Thoracic aorta (tissue), 2 donors: ENCODE measurements at regions not wholly inside any gene's neighbourhood (a gene's known extent, or its start where the extent isn't known, plus 50 kb on each side); places are given as distances from the start of the nearest gene placed in this dataset.

Source experiments
- ATAC-seq: fragments of 150-250 bp; one replicate; pipeline ENCODE4 v1.8.0; 2017; ENCODE audit warnings: low read depth; ENCODE audit not compliant: insufficient number of reproducible peaks, low FRiP score
- DNase-seq: peaks from one replicate; pipeline ENCODE4 v3.0.0-alpha.2; 2020; ENCODE audit warnings: low spot score
- H3K27ac ChIP-seq, 2 donors: fragments of 200-600 bp; sonication (generic); 1 replicate in 1 of 2; 2 replicates in 1 of 2; pipeline ENCODE4 v1.5.1; 2016; ENCODE audit warnings: mild to moderate bottlenecking in 2 of 2, moderate library complexity in 2 of 2
- H3K27me3 ChIP-seq: fragments of 200-600 bp; sonication (generic); replicated peaks from 2 replicates; pipeline ENCODE4 v1.6.0; 2016; ENCODE audit warnings: mild to moderate bottlenecking; ENCODE audit not compliant: insufficient read depth
- H3K36me3 ChIP-seq: fragments of 200-600 bp; sonication (generic); one replicate; pipeline ENCODE4 v1.5.1; 2016
- H3K4me1 ChIP-seq, 2 donors: fragments of 200-600 bp; sonication (generic); 1 replicate in 1 of 2; 2 replicates in 1 of 2; pipeline versions ENCODE4 v1.5.1 to v1.6.0; 2016; ENCODE audit warnings: low read depth in 2 of 2, mild to moderate bottlenecking in 1 of 2; ENCODE audit not compliant: control insufficient read depth in 1 of 2
- H3K4me3 ChIP-seq: fragments of 200-600 bp; sonication (generic); 2 replicates; pipeline ENCODE4 v1.5.1; 2016; ENCODE audit warnings: mild to moderate bottlenecking
- H3K9me3 ChIP-seq: fragments of 200-600 bp; sonication (generic); 2 replicates; pipeline ENCODE4 v1.5.1; 2016
- TF ChIP-seq, protein P1 (sequence below): fragments of 200-600 bp; sonication (generic); IDR thresholded peaks from one replicate; pipeline ENCODE4 v1.5.1; 2019; ENCODE audit warnings: antibody characterized with exemption

DNA sequence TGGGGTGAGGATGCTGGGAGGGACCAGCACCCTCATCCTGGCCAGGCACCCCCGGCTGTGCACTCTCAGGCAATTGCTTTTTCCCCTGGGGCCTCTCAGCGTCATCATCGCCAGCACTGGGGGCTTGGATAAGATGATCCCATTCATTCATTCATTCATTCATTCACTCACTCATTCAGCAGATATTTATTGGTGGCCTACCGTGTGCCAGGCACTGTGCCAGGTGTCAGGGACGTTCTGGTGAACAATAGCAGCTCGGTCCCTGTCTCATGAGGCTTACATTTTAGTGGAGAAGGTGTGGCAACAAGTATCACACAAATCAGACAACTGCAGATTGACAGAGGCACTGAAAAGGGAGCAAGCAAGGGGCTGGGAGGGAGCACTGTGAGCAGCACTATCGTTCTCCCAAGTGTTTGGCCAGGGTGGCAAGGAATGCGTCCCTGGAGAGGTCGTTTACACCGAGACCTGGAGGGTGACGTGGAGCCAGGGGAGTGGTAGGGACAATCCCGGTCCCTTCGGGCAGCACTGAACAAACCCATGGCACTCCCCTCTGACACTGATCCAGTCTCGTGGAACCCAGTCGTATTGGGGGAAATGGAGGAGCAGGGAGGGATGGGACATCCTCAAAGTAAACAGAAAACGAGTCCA lies 124.1 kb downstream of the PAPOLA start:
- DNase-seq (no peak), ATAC-seq (no peak)
- Histone ChIP-seq H3K4me3 (no peak overlapping the region), H3K27ac (no peak overlapping the region), H3K9me3 (no peaks in the 10 kb centered on the region), H3K4me1 (no peaks in the 10 kb centered on the region), H3K36me3 (no peaks in the 10 kb centered on the region), H3K27me3 (no peaks in the 10 kb centered on the region)
- TF ChIP-seq, protein P1, sequence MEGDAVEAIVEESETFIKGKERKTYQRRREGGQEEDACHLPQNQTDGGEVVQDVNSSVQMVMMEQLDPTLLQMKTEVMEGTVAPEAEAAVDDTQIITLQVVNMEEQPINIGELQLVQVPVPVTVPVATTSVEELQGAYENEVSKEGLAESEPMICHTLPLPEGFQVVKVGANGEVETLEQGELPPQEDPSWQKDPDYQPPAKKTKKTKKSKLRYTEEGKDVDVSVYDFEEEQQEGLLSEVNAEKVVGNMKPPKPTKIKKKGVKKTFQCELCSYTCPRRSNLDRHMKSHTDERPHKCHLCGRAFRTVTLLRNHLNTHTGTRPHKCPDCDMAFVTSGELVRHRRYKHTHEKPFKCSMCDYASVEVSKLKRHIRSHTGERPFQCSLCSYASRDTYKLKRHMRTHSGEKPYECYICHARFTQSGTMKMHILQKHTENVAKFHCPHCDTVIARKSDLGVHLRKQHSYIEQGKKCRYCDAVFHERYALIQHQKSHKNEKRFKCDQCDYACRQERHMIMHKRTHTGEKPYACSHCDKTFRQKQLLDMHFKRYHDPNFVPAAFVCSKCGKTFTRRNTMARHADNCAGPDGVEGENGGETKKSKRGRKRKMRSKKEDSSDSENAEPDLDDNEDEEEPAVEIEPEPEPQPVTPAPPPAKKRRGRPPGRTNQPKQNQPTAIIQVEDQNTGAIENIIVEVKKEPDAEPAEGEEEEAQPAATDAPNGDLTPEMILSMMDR, result no peak

GRCh38 chr14:96626916-96627315 lies 124.7 kb downstream of the PAPOLA start:
- H3K27ac ChIP-seq, result no peak overlapping the region
- no peak overlapping the region for H3K4me3 ChIP-seq
- DNase-seq (no peak), ATAC-seq (no peak)
- H3K36me3 ChIP-seq, result no peaks in the 10 kb centered on the region
- H3K27me3 ChIP-seq, result no peaks in the 10 kb centered on the region
- no peaks in the 10 kb centered on the region for H3K9me3 ChIP-seq
- no peaks in the 10 kb centered on the region for H3K4me1 ChIP-seq
- TF ChIP-seq, protein P1, result no peak

DNA sequence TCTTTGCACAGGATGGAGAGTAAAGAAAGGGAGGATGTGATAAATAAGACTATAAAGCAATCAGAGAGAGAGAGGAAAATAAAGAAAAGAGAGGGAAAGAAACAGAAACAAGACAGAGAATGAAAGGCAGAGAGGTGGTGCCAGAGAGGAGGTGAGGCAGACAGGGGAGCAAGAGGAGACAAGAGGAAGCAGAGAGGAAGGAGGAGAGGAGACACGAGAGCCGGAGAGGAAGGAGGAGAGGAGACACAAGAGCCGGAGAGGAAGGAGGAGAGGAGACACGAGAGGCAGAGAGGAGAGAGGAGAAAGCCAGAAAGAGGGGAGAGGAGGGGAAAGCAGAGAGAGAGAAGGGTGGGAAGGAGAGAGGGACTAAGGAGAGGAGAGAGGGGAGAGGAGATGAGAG lies 125.2 kb downstream of the PAPOLA start:
- no peaks in the 10 kb centered on the region for H3K9me3 ChIP-seq
- TF ChIP-seq, protein P1, result no peak
- no peaks in the 10 kb centered on the region for H3K4me1 ChIP-seq
- no peaks in the 10 kb centered on the region for H3K27me3 ChIP-seq
- no peak for ATAC-seq
- H3K27ac ChIP-seq, result no peak overlapping the region
- no peak for DNase-seq
- H3K36me3 ChIP-seq, result no peaks in the 10 kb centered on the region
- no peak overlapping the region for H3K4me3 ChIP-seq

DNA sequence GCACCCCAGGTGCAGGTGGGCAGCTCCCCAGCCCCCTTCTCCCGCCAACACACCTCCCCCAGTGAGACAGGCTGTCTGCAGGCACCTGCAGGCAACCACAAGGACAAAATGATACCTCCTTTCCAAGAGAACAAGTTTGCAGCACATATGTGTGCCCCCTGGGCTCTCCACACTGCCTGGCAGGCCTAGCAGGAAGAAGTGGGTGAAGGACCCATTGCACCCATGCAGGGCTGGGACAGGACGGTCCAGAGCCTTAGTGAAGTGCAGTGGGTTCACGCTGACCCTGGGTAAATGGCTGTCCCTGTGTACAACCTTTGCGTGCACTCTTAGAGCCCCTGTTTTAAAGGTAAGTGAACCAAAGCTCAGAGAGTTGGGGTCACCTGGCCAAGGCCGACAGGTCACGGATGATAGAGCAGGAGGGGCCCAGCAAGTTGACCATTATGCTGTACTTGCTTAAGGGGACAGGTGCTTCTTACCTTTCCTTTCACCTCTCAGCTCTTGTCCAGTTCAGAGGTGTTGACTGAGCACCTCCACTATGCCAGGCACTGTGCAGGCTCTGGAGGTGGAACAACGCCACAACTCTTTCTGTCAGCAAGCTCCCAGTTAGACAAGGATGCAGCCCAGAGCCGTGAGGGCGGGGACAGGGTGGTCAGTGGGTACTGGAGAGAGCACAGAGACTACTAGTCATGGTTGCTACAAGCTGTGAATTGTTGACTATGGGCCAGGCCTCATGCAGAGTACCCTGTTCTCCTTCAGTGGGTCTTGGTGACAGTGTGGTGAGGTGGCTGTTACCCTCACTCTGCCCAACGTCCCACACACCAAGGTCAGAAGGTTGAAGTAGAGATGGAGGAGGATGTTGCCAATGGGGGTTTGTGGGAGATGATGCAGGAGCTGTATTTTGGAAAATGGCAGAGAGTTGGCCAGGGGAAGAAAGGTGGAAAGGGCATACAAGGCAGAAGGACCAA lies 125.9 kb downstream of the PAPOLA start:
- H3K27me3 ChIP-seq, result no peaks in the 10 kb centered on the region
- DNase-seq (no peak), ATAC-seq (no peak)
- H3K4me1 ChIP-seq, result no peaks in the 10 kb centered on the region
- no peak overlapping the region for H3K4me3 ChIP-seq
- no peaks in the 10 kb centered on the region for H3K36me3 ChIP-seq
- TF ChIP-seq, protein P1, result no peak
- H3K9me3 ChIP-seq, result no peaks in the 10 kb centered on the region
- no peak overlapping the region for H3K27ac ChIP-seq

GRCh38 chr14:96629082-96629481 lies 126.9 kb downstream of the PAPOLA start:
- Histone ChIP-seq H3K9me3 (no peaks in the 10 kb centered on the region), H3K27ac (no peak overlapping the region), H3K4me3 (no peak overlapping the region), H3K27me3 (no peaks in the 10 kb centered on the region), H3K36me3 (no peaks in the 10 kb centered on the region), H3K4me1 (no peaks in the 10 kb centered on the region)
- ATAC-seq (no peak), DNase-seq (no peak)
- TF ChIP-seq, protein P1, result no peak
